NCI-H1092 treated with DMSO at 0.1 percent for 48 hours (cell line): ENCODE measurements at regions not wholly inside any gene's neighbourhood (a gene's known extent, or its start where the extent isn't known, plus 50 kb on each side); places are given as distances from the start of the nearest gene placed in this dataset.

Experiments used
- DNase-seq: peaks from one replicate; lab custom pipeline; 2025; lab: John Stamatoyannopoulos, UW

DNA sequence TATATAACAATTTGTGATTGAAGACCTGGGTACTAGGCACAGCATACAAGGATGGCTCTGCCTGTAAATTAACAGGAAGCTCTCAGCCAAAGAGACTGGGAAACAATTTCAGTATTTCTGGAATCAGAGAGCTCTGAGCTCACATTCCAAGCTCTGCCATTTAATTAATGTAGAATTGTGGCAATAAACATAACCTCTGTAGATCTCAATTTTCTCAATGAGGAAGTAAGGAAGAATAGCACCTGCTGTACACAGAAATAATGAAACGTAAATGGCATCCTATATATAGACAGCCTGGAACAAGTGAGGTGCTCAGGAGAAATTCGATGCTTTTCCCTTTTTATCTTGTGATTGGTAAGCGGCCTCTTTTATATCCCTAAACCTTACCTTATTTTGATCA lies 538.5 kb upstream of the JAG1 start:
- no peak for DNase-seq

- no peak for DNase-seq
Measured at GRCh38 chr20:11212902-11213301, 539.1 kb upstream of the JAG1 start.

- no peak for DNase-seq
Measured at GRCh38 chr20:11214256-11214840, 540.5 kb upstream of the JAG1 start.

DNA sequence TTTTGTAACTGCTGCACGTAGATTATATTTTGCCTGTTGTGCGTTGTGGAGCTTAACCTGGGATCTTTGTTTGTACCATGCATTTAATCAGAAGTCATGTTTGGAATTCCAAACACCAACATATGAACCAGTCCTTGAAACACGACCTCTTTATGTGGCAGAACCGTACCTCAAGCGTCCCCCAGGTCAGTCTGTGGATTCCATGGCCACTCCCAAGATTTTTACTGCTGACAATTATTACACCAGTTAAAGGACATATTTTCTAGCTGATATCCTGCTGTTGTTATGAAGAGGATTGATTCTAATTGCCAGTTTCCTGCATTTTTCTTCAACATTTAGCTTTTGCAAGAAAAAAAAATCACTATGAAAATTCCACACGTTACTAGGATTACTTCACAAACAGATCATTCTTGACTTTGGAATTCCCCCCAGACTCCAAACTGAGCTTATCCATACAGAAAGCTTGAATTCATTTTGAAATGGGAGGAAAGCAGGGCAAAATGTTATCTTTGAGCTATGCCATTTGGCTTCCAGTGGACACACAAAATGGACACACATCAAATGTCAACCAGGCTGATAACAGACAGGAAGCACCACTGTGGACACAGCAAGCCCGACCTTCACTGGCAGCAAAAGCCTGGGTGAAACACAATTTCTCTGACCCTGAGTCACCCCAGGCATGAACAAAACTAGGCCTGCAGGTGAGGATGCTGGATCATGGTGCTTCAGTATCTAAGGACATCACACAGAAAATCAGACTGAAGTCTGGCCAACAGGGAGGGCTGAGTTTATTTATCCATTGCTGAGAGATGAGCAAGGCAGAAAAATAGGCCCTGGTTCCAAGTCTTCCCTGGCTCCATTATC lies 542.9 kb upstream of the JAG1 start:
- DNase-seq, result no peak

DNA sequence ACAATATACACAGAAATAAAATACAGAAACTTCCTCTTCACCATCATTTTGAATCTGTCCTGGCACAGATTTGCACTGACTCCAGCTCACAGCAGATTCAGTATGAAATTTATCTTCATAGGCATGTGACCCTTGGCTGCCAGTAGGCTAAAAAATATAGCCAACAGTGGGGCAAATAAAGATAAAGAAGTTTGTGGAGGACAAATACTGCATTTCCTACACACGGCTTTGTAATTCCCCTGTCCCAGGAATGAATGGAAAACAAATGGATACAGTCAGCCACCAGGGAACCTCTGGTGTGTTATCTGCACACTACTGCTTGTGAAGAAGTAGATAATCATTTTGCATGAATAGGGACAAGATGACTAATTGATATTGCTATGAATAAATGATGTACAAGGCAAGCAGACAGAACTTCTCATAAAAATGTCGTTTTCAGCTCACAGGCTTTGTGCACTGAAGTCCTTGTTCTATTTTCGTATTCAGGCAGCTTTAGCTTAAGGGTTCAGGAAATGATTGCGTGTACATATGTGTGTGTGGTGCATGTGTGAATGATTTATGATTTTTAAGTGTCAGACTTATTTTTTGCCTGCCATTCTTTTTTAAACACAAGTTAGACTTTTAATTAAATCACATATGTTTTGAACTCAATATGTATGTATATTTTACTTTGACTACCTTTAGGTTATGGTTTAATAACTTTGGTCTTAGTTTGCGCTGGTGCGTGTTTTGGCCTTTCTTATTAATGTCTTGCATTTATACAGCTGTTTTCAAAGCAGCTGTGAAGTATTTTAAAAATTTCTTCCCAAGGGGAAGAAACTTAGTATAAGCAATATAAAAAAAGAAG lies 543.8 kb upstream of the JAG1 start:
- DNase-seq, result no peak

DNA sequence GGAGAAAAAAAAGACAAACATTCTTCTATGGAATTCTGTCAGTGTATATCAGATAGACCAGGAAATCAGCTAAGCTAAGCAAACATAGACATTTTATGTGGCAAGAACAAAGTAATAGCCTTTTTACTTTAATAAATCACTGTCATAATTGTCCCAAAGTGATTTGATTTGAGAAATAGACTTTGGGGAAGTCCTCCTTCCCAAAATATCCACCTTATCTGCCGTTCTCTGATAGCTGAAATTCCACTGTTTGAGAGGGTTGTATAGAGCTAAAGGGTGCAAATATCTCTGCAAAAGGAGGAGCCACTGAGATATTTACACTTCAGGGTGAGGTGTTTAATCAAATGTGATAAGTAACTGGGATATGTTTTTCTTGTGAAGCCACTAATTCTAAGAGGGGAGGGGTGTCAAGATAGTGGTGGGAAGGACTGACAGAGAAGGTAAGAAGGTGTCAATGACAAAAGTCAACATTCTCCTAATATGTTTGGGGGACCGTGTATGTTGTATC lies 544.4 kb upstream of the JAG1 start:
- no peak for DNase-seq

DNA sequence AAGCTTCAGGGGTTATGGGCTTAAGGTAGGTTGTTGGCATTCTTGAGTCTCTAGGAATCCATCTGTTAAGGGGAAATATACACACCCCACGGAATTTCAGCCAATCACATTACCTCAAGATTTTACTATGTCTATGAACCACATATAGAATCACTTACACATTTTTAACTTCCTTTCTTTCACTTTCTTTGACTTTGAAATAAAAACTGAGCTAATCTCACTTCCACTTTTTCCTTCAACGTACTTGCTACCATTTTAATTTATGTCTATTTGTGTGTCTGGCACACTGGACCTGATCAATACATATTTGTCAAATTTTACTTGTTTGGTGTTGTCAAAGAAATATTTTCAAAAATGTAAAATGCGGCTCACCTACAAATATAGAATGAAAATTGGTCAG lies 545.4 kb upstream of the JAG1 start:
- DNase-seq, result no peak

GRCh38 chr20:11221046-11221445 lies 547.2 kb upstream of the JAG1 start:
- no peak for DNase-seq

- DNase-seq, result no peak
Measured at GRCh38 chr20:11222243-11222642, 548.4 kb upstream of the JAG1 start.

DNA sequence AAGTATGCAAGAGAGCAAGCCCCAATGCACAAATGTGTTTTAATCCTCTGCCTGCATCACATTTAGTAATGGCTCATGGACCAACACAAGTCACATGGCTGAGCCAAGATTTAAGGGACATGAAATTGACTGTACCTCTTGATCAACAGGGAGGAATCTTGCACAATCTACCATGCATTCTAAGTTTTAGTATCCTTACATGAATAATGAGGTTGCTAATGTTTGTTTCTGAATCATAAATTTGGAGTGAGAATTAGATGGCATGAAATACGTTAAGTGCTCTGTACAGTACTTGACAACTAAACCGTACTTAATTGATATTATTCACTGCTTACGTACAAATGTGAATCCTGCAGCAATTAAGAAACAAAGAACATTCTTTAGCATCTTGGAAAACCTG lies 553.8 kb upstream of the JAG1 start:
- DNase-seq, result no peak

- peak; percentile 29 for DNase-seq
Measured at GRCh38 chr20:11229772-11230171, 556.0 kb upstream of the JAG1 start.

- no peak for DNase-seq
Measured at GRCh38 chr20:11230999-11231398, 557.2 kb upstream of the JAG1 start.

GRCh38 chr20:11231742-11232648 lies 558.2 kb upstream of the JAG1 start:
- DNase-seq, result peak; percentile 66

- no peak for DNase-seq
Measured at GRCh38 chr20:11232896-11233295, 559.1 kb upstream of the JAG1 start.

GRCh38 chr20:11234181-11234580 lies 560.4 kb upstream of the JAG1 start:
- peak; percentile 48 for DNase-seq

GRCh38 chr20:11234608-11235007 lies 560.8 kb upstream of the JAG1 start:
- no peak for DNase-seq

GRCh38 chr20:11235058-11235457 lies 561.3 kb upstream of the JAG1 start:
- no peak for DNase-seq

GRCh38 chr20:11242320-11242719 lies 568.5 kb upstream of the JAG1 start:
- no peak for DNase-seq

GRCh38 chr20:11245431-11245830 lies 571.6 kb upstream of the JAG1 start:
- DNase-seq, result no peak

GRCh38 chr20:11246251-11246775 lies 572.5 kb upstream of the JAG1 start:
- no peak for DNase-seq
